ENCODE measurements at regions not wholly inside any gene's neighbourhood (a gene's known extent, or its start where the extent isn't known, plus 50 kb on each side); places are given as distances from the start of the nearest gene placed in this dataset.

DNA sequence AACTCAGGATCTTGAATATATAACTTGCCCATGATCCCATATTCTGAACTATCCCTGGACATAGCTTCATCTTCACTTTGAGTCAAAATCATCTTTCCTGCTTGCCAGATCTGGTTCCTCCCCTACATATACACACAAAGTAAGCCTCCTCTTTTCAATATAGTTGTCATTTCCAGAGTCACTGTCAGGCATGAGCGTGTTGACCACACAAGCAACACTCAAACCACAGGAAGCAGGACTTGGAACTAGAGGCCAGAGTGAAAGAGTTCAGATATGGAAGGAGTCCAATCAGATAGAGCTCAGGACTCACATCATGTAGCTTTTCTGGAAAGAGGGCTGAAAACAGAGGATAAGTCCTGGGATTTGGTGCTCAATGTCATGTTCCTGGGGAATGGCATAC is 1140.6 kb downstream of the BCL11B start:
- TF ChIP-seq, protein P1, sequence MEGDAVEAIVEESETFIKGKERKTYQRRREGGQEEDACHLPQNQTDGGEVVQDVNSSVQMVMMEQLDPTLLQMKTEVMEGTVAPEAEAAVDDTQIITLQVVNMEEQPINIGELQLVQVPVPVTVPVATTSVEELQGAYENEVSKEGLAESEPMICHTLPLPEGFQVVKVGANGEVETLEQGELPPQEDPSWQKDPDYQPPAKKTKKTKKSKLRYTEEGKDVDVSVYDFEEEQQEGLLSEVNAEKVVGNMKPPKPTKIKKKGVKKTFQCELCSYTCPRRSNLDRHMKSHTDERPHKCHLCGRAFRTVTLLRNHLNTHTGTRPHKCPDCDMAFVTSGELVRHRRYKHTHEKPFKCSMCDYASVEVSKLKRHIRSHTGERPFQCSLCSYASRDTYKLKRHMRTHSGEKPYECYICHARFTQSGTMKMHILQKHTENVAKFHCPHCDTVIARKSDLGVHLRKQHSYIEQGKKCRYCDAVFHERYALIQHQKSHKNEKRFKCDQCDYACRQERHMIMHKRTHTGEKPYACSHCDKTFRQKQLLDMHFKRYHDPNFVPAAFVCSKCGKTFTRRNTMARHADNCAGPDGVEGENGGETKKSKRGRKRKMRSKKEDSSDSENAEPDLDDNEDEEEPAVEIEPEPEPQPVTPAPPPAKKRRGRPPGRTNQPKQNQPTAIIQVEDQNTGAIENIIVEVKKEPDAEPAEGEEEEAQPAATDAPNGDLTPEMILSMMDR (IDR thresholded peaks at IDR 0.05; ENCODE audit: low read depth, low read length) = no peak
- TF ChIP-seq, protein P2, sequence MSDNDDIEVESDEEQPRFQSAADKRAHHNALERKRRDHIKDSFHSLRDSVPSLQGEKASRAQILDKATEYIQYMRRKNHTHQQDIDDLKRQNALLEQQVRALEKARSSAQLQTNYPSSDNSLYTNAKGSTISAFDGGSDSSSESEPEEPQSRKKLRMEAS (IDR thresholded peaks at IDR 0.05; ENCODE audit: low read depth, low read length) = no peak
- TF ChIP-seq MYC (IDR thresholded peaks at IDR 0.05; ENCODE audit: low read depth, low read length) (no peak), POLR2A (IDR thresholded peaks at IDR 0.05; ENCODE audit: extremely low read depth, insufficient read length) (no peak)
- DNase-seq (ENCODE audit: low read depth) = no peak
- no peak overlapping the region for H3K4me3 ChIP-seq (ENCODE audit: low read depth, low read length)

GRCh38 chr14:98133806-98134205 is 1138.2 kb downstream of the BCL11B start:
- TF ChIP-seq, protein P2 (IDR thresholded peaks at IDR 0.05; ENCODE audit: low read depth, low read length) = no peak
- H3K4me3 ChIP-seq (ENCODE audit: low read depth, low read length) = no peak overlapping the region
- no peak for DNase-seq (ENCODE audit: low read depth)

DNA sequence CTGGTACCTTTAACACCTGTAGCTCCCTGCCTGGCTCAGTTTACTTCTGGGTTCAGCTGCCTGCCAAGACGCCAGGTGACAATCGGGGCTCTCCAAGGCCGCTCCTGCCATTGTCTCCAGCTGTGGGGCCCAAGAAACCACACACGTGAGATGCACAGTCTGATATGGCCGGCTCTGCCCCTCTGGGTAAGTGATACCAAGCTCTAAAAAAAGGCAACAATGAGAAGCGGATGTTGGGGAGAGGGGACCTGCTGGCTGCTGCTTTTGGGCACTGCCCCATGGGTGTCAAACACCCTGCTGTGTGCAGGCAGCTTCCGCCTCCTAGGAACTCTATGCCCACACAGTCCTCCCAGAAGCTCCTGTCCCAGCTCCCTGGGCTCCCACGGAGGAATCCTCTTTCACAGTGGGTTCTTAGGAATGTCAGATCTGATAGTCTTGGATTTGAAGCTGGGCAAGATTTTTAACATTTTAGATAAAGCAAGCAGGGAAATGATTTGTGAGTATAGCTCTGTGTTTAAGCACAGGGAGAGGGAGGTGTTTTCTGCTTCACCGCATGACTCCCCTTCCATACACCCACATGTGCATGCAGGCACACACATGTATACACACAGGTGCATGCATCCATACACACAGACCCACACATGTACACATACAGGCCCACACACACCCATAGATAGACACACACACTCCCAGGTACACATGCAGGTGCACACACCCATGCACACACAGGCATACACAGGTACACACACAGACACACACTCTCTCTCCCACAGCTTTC is 1135.8 kb downstream of the BCL11B start:
- H3K4me3 ChIP-seq (ENCODE audit: low read depth, low read length) = no peak overlapping the region
- TF ChIP-seq POLR2A (IDR thresholded peaks at IDR 0.05; ENCODE audit: extremely low read depth, insufficient read length) (no peak), MYC (IDR thresholded peaks at IDR 0.05; ENCODE audit: low read depth, low read length) (no peak)
- TF ChIP-seq, protein P1 (IDR thresholded peaks at IDR 0.05; ENCODE audit: low read depth, low read length) = no peak
- TF ChIP-seq, protein P2 (IDR thresholded peaks at IDR 0.05; ENCODE audit: low read depth, low read length) = no peak

DNA sequence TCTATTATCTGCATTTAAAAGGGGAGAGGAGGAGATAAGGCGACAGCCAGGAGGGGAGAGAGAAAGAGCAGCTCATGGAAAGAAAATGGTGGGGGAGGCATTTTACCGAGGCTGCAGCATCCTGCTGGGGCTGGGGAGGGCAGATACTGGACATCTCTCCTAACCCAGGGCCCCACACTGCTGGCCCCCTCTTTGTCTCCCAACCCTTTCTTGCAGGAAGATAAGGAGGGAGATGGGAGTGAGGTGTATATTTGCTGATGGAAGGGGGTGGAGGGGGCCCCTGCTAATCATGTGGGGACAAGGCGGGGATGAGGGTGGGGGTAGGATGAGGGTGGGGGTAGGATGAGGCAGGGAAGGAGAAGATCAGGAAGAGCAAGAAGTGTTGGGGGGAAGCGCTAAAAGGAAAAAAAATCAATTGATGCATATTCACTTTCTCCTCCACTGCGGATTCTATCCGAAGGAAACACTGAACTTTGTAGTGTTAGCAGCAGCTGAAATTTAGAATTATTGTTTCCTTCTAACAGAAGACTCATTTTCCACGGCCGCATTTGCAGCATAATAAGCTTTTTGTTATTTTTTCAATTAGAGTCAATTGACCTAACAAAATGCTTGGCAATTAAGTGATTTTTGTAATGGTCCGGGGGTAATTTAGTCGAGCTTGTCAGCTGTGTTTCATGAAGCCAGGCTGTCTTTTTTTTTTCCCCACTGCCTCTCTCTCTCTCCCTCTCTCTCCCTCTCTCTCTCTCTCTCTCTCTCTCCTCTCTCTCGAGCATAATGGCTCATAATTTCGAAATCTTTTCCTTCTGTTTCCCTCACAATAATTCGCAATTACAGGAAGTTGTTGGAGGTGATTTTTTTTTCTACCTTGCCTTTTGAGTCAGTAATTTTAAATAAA is 1134.6 kb downstream of the BCL11B start:
- no peak overlapping the region for H3K4me3 ChIP-seq (ENCODE audit: low read depth, low read length)
- DNase-seq (ENCODE audit: low read depth) = no peak
- TF ChIP-seq MYC (IDR thresholded peaks at IDR 0.05; ENCODE audit: low read depth, low read length) (no peak), POLR2A (IDR thresholded peaks at IDR 0.05; ENCODE audit: extremely low read depth, insufficient read length) (no peak)
- TF ChIP-seq, protein P2 (IDR thresholded peaks at IDR 0.05; ENCODE audit: low read depth, low read length) = no peak
- TF ChIP-seq, protein P1 (IDR thresholded peaks at IDR 0.05; ENCODE audit: low read depth, low read length) = no peak

More for the DNA sequence above, 1135.8 kb downstream of the BCL11B start:
- DNase-seq (ENCODE audit: low read depth) = no peak

DNA sequence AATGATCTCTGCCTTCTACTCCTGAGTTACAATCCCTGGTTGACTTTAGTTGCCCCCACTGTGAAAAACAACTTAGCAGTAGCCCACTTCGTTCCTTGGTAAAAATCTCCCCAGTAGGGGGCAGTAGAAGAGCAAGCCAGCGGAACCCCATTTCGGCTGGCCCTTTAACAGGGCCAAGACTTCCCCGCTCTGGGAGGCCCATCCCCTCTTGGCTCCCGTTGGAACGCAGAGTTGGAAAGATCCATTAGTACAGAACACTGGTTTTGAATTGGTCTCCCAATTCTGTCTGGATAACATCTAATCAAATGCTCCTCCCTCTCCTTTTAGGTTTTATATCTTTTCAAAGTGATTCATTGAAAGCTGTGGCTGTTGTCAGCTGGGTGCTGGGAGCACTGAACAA is 1133.3 kb downstream of the BCL11B start:
- peak; percentile 59 for DNase-seq (ENCODE audit: low read depth)
- TF ChIP-seq, protein P1 (IDR thresholded peaks at IDR 0.05; ENCODE audit: low read depth, low read length) = peak; percentile 71
- TF ChIP-seq POLR2A (IDR thresholded peaks at IDR 0.05; ENCODE audit: extremely low read depth, insufficient read length) (no peak), MYC (IDR thresholded peaks at IDR 0.05; ENCODE audit: low read depth, low read length) (no peak)
- TF ChIP-seq, protein P2 (IDR thresholded peaks at IDR 0.05; ENCODE audit: low read depth, low read length) = no peak
- H3K4me3 ChIP-seq (ENCODE audit: low read depth, low read length) = no peak overlapping the region

Data from NB4 (cell line).